ENCODE measurements at regions not wholly inside any gene's neighbourhood (a gene's known extent, or its start where the extent isn't known, plus 50 kb on each side); places are given as distances from the start of the nearest gene placed in this dataset.
"Not testable (repeated sequence)": the region's sequence is repeated elsewhere in the genome, so short reads cannot be mapped to it uniquely, and the experiment has no call there.

DNA sequence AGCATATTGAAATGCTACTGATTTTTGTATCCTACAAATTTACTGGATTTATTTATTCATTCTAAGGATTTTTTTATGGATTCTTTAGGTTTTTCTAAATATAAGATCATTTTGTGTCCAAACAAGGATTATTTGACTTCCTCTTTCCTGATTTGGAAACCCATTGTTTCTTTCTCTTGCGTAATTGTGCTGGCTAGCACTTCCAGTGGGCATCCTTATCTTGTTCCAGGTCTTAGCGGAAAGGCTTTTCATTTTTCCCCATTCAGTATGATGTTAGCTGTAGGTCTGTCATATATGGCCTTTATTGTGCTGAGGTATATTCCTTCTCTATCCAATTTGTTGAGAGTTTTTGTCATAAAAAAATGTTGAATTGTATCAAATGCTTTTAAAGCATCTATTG is 57.2 kb upstream of the RHOJ start:
- in situ Hi-C loops (cut with HindIII; ENCODE audit: low sequenced_read_pairs), result no loop called here
- no peak for TF ChIP-seq CTCF (IDR thresholded peaks at IDR 0.05; ENCODE audit: low read depth, low read length)
- H3K4me3 ChIP-seq (ENCODE audit: low read depth, low read length), result no peak overlapping the region
- DNase-seq (ENCODE audit: low read depth, low spot score), result no peak

GRCh38 chr14:63134801-63135200 is 69.4 kb upstream of the RHOJ start:
- in situ Hi-C loops (cut with HindIII; ENCODE audit: low sequenced_read_pairs), result no loop called here
- TF ChIP-seq CTCF (IDR thresholded peaks at IDR 0.05; ENCODE audit: low read depth, low read length), result peak; percentile 45
- DNase-seq (ENCODE audit: low read depth, low spot score), result peak; percentile 16
- no peak overlapping the region for H3K4me3 ChIP-seq (ENCODE audit: low read depth, low read length)

DNA sequence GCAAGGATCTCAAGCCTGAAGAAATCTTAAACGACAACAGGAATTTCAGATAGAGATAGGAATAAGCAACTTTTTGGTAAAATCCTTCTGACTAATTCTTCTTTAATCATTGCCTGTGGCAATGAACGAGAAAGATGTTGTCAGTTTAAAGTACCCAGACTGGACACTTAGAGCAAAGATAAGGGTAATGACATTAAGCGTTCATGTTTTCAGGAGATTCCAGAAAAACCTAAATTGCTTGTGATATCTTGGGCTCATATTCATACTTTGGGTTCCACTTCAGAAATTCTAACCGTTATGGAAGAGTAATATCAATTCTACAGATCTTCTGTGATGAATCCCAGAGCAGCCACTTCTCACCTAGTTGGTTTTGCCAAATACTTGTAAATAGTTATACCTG is 73.7 kb upstream of the RHOJ start:
- no peak for DNase-seq (ENCODE audit: low read depth, low spot score)
- no peak overlapping the region for H3K4me3 ChIP-seq (ENCODE audit: low read depth, low read length)
- TF ChIP-seq CTCF (IDR thresholded peaks at IDR 0.05; ENCODE audit: low read depth, low read length), result no peak
- in situ Hi-C loops (cut with HindIII; ENCODE audit: low sequenced_read_pairs), result no loop called here

GRCh38 chr14:63106487-63106886 is 61.2 kb upstream of the KCNH5 start:
- DNase-seq (ENCODE audit: low read depth, low spot score); H3K4me3 ChIP-seq (ENCODE audit: low read depth, low read length); in situ Hi-C loops (cut with HindIII; ENCODE audit: low sequenced_read_pairs): not testable (repeated sequence)

- TF ChIP-seq CTCF (IDR thresholded peaks at IDR 0.05; ENCODE audit: low read depth, low read length), result no peak
- DNase-seq (ENCODE audit: low read depth, low spot score), result no peak
- H3K4me3 ChIP-seq (ENCODE audit: low read depth, low read length), result no peak overlapping the region
- in situ Hi-C loops (cut with HindIII; ENCODE audit: low sequenced_read_pairs), result no loop called here
Observed at GRCh38 chr14:63100552-63100951, 55.3 kb upstream of the KCNH5 start.

GRCh38 chr14:63096186-63096585 is 50.9 kb upstream of the KCNH5 start:
- DNase-seq (ENCODE audit: low read depth, low spot score), result no peak
- in situ Hi-C loops (cut with HindIII; ENCODE audit: low sequenced_read_pairs), result no loop called here
- no peak overlapping the region for H3K4me3 ChIP-seq (ENCODE audit: low read depth, low read length)
- TF ChIP-seq CTCF (IDR thresholded peaks at IDR 0.05; ENCODE audit: low read depth, low read length), result no peak
